Limb (tissue), 2 donors: ENCODE measurements at regions not wholly inside any gene's neighbourhood (a gene's known extent, or its start where the extent isn't known, plus 50 kb on each side); places are given as distances from the start of the nearest gene placed in this dataset.

Experiments
- DNase-seq, 2 donors: peaks; one replicate each; pipeline ENCODE4 v3.0.0-alpha.2; 2016; ENCODE audit errors: extremely low spot score in 2 of 2

DNA sequence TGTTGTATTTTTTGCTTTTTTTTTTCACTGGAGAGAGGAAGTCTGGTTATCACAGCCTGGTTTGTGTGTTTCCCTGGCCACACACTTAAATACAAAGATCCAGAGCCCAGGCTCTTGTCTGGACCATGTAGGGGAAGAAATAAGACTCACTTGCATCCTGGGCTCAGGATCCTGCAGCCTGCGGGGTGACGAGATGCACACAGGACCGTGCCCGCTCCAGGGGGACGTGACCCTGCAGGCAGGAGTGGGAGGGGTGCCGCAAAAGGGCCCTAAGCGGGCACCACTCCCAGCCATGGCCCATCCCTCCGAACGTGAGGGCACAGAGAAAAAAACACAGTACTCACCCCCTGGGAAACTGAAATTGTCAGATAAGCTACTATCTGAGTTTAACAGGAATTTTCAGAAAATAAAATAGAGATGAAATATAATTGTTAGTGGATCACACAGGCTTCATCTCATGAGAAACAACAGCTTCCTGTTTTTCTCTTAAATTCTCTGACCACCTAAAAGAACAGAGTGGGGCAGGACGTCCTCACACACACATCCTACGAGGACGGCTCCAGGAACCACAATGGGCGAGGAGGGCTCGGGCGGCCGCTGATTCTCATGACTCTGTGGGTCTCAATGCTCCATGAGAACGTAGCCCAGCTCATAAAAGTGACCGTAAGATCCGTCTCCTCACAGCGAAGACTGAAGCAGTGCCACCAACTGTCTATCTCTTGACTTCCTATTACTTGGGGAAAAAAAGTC, 142.6 kb upstream of the ALKAL2 start:
- no peak for DNase-seq

DNA sequence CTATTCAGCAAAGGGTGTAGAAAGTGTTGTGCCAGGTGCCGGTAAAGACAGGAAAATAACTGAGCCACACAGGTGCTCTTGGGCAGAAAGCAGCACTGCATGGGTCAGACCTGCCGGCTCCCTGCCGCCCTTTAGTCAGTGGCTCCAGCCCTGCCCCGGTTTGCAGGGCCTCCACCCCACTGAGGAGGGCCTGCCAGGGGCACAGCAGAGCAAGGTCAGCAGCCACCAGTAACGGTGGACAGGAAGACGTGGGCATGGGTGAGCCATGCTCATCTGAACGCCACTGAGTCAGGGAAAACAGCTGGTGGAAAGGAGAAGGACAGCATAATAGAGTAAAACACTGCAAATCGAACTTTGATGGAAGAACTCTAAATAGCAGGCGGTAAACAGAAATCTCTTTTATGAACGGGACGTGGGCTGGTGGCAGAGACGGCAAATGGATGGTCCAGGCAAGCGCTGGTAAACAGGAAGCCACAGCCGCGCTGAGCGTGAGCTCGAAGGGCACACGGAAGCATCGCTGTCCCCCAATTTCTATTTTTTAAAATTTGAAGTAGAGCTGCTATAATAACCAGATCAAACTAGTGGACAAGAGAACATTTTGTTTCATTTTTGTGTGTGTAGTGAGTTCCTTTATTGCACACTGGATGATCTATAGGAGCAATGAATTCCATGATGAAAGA, 141.8 kb upstream of the ALKAL2 start:
- no peak for DNase-seq

DNA sequence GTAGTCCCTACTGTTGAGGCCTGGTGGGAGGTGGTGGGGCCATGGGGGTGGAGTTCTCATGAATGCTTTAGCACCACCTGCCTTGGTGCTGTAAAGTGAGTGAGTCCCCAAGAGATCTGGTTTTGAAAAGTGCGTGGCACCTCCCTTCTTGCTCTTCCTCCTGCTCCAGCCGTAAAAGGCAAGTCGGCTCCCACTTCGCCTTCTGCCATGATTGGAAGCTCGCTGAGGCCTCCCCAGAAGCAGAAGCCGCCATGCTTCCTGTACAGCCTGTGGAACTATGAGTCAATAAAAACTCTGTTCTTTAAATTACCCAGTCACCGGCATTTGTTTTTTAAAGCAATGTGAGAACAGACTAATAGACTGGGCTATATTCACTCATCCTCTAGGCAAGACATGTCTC, 141.3 kb upstream of the ALKAL2 start:
- no peak for DNase-seq

DNA sequence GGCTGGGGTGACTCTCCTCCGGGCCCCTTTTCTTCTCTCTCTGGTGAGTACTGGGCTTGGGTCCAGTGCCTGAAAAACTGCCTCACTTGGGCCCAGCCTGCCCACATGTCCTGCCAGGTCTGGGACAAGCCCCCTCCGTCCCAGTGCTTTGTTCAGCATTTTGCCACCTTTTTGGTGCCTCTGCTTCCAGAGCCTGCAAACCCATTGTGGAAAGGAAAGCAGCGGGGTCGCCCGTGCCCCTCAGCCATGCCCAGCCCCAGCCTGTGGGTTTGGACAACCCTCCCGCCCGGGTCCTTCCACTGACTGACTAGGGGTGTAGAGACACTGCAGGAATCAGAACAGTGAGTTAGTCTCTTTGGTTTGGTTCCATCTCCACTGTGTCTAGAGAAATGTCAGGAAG, 140.7 kb upstream of the ALKAL2 start:
- peak in 1 of 2 donors; percentile 14 for DNase-seq

DNA sequence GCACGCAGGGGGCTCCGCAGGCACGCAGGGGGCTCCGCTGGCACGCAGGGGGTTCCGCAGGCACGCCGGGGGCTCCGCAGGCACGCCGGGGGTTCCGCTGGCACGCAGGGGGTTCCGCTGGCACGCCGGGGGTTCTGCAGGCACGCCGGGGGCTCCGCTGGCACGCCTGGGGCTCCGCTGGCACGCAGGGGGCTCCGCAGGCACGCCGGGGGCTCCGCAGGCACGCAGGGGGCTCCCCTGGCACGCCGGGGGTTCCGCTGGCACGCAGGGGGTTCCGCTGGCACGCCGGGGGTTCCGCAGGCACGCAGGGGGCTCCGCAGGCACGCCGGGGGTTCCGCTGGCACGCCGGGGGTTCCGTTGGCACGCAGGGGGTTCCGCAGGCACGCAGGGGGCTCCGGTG, 138.8 kb upstream of the ALKAL2 start:
- peak in 1 of 2 donors; percentile 2 for DNase-seq

DNA sequence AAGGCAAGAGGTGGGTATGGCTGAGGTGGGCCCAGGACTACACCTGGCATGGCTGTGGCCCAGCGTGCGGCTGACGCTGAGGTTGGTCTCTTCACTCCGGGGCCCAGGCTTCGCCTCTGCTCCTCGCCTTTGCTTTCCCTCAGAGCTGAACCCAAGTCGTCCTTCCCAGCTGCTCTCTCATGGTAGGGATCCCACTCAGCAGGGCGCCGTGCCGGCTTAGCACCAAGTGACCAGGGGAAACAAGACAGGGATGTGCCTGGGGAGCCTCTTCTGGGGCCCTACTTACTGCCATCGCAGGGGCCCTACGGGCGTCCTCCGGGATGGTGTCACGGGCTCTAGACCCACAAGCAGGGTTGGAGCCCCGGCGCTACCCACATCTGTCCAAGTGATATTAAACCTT, 138.1 kb upstream of the ALKAL2 start:
- DNase-seq, result peak in 1 of 2 donors; percentile 13

DNA sequence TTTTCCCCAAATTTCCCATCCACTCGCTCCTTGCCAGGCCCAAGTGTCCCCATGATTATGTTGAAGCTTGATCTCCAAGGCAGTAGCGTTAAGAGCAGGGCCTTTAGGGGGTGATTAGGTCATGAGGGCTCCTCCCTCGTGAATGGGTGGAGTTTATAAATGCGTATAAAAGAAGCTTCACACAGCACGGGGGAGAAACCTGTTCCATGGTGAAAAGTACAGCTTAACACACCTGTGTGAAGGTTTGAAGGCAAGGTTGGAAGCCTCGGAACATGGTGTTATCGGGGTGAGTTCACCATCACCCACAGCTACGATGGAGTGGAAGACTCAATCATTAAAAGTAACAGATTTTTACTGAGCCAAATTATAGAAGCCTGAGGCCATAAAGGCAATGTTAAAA, 137.4 kb upstream of the ALKAL2 start:
- peak in 1 of 2 donors; percentile 6 for DNase-seq

DNA sequence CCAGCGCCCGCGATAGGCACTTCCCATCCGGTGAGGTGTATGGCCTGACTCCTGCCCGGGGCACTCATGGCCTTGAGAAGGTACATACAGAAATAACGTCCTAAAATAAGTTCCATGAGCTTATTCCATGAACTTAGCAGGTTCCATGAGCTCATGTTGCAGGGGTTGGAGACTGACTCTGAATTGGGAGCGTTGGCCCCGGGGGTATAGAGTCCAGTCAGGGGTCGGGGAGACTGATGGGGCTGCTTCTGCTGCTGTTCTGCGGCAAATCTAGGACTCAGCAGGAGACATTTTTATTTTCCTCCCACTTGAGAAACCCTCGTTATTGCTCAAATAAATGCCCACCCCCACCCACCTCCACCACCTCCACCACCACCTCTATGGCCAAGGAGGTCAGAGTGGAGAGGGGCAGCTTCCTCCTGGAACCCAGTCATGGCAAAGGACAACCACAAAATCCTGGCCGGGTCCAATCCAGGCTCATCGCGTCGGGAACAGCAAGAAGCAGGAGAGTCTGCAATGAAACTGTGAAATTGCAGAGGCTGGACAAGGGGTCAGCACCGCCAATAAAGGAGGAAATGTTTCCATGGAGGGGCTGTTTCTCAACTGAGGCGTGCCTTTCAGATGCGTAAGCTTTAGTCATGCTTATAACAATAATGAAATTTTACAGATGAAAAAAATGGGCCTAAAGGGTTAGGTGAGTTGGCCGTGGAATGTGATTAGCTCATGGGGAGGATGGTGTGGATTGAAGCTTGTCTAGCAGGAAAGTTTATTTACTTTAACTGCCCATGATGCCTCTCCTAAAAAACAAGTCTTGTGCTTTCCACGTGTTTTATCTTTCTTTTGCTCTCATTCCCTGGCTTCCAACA, 136.6 kb upstream of the ALKAL2 start:
- DNase-seq, result peak in 1 of 2 donors; percentile 9

DNA sequence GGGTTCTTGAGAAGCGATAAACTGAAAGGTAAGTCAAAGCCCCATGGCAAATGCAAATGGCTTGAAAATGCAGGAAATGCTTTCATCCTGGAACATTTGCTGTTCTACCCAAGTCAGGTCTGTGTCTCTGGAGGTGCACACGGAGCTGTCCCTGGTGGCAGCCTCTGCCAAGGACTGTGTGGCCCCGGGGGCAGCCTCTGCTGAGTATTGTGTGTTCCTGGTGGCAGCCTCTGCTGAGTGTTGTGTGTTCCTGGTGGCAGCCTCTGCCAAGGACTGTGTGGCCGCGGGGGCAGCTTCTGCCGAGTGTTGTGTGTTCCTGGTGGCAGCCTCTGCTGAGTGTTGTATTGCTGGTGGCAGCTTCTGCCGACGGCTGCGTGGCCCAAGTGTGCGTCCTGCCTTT, 135.6 kb upstream of the ALKAL2 start:
- peak in 1 of 2 donors; percentile 8 for DNase-seq

DNA sequence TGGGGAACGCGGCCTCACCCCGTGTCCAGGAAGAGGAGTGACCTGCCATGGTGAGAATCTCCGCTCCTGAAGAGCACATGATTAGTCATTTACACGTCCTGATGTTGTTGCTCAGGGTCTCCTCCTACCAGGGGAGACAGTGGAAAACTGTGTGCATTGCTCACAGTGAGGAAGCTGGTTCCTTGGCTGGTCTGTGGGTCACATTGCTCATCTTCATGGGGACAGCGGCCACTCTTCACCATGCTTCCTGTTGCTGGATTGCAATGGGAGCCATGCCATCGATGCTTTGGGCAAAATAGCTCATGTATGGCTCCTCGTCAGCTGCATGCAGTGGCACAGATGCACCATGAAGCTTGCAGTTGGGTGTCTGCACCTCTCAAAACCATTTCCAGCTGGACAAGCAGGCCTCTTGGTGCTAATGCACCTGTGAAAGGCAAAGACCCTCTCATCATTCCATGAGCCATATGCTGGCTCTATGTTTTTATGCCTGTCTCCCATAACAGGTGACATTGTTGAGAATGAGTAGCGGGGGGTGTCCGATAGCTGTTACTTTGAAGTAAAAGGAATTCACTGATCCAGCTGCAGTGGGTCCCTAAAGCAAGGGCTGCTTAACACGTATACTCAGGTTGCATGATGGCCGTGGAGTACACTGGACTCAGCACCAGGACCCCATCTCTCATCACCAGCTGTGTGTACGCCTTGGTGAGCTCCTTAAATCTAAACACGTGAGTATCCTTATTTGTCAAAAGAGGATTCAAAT, 135.0 kb upstream of the ALKAL2 start:
- peak in 1 of 2 donors; percentile 10 for DNase-seq

DNA sequence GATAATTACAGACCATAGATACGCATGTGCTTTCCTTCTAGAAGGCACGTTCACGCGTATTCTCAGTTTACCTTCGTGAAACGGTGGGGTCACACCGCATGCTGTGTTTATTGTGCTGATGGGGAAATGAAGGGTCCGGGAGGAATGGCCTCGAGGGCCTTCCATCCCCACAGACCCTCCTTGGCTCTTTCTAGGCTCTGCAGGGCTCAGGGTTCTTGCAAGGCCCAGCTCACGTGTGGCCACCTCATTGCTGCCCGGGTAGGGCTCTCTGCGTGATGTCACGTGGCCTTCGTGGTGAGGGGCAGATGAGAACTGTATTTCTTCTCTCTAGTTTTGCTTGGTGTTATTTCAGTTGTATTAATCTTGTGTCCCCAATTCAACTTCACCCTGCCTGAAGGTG, 133.5 kb upstream of the ALKAL2 start:
- peak in 1 of 2 donors; percentile 1 for DNase-seq

DNA sequence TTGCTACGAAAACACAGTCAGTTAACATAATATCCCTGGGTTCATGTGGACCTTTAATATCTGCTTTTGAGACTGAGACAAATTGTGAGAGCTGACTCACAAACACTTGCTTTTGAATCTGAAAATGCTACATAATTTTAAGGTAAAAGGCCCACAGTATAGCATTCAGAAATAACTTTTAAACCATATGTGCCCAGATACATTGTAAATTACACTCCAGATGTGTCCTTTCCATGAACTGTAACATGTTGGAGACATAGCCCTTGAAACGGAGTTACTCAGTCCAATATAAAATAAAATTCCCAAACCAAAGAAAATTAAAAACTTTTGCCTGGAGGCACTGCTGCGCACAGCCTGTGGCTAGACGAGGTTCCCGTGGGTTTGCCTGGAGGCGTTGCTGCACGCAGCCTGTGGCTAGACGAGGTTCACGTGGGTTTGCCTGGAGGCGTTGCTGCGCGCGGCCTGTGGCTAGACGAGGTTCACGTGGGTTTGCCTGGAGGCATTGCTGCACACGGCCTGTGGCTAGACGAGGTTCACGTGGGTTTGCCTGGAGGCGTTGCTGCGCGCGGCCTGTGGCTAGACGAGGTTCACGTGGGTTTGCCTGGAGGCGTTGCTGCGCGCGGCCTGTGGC, 131.9 kb upstream of the ALKAL2 start:
- DNase-seq, result peak; percentile 13 to 24

DNA sequence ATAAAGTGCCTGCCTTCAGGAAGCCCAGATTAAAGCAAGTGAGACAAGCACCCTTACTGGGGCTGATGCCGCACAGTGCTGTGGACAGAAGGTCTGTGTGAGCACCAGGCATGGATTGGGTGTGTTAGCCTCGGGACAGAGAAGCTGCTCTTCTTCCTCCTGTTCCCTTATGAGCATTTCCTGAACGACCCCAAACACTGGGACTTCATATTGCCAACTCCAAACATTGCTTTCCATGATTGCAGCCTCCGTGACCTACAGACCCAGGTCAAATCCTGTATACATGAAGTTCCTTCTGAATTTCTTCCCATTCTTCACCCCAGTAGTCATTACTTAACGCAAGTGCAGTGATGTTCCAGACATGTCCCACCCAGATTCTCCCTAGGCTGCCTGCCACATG, 129.8 kb upstream of the ALKAL2 start:
- DNase-seq, result peak in 1 of 2 donors; percentile 3

DNA sequence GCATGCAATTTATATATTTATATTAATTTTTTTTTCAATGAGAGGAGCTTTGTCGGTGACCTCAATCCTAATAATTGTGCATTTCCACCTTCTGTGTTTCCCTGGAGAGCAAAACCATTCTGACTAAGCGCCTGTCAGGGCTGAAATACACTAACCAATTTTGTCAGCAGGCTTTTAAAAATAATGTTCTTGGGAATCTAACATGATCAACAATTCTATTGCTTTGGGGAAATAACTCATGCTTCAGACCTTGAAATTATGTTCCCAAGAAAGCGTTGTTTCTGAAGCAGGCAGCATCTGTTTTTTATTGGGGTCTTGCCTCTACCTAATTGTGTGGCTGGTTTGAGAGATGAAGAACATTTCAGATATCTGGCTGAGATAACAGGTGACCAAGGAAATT, 129.1 kb upstream of the ALKAL2 start:
- DNase-seq, result peak in 1 of 2 donors; percentile 0

DNA sequence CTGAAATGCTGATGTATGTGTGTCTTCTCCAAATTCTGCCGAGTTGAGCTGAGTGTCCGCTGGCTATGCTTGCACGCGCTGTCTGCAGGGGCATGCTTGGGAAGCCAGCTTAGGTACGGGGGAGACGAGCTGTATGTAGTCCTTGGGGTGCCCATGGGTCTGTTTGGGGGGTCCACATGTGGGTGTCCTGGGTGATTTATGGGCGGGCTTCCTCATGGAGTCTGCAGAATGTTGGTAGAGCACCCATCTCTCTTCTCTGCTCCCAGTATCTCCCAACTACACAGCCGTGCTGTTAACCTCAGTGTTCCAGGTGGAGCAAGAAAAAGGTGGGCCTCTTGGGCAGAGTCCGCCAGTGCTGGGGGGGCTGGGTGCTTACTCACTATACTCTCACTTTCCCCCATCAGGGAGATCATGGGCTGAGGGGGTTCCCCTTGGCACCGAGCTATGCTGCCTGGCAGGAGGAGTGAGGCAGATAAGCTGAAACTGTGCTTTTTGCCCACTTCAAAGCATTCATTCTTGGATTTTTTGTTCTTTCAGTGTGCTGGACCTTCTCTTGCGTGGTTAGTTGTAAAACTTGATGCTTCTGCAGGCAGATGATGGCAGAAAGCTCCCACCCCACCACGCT, 128.2 kb upstream of the ALKAL2 start:
- DNase-seq, result peak in 1 of 2 donors; percentile 11

DNA sequence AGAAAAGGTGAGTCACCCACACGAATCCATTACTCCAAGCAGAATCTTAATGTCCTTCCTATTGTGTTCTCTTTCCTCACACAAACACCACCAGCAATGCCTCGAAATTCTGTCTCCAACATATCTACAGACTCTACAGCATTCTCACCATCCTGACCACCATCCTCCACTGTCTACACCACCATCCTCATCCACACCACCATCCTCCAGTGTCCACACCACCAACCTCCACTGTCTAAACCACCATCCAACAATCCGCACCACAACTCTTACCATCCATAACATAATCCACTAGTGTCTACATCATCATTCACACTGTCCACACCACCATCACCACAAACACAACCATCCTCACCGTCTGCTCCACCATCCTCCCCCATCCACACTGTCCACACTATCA, 121.6 kb upstream of the ALKAL2 start:
- DNase-seq, result no peak

DNA sequence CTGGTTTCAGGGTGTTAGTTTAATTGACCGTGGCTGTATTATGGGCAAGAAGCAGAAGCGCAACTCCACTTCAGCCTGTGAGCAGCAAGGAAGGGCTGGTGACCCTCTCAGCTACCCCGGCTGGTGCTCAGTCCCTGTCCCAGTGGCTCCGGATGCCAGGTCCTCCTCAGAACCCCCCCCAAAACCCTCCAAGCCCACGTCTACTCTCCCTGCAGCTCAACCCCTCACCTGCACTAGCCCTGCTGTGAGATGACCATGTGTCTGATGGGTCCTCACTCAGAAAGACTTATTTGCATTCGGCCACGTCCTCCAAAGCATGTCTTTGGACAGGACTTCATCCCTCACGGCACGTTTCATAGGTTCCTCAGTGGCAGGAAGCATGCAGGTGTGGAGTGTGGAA, 119.7 kb upstream of the ALKAL2 start:
- no peak for DNase-seq

DNA sequence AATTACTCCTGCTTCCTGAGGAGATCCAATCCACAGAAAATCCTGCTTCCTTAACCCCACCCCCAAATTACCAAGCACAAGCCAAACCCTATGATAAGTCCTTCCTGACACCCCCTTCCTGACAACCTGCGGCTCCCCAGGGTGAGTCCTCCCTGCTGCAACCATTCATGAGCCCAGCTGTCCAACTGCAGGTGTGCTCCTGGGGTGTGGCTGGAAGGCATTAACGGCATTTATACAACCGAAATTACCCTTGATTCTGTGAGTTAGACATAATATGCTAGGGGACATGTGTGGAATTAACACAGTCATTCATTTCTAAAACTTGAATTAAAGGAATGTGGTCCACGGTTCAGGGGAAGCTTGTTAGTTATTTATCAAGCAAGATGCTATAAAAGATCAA, 119.0 kb upstream of the ALKAL2 start:
- DNase-seq, result no peak

DNA sequence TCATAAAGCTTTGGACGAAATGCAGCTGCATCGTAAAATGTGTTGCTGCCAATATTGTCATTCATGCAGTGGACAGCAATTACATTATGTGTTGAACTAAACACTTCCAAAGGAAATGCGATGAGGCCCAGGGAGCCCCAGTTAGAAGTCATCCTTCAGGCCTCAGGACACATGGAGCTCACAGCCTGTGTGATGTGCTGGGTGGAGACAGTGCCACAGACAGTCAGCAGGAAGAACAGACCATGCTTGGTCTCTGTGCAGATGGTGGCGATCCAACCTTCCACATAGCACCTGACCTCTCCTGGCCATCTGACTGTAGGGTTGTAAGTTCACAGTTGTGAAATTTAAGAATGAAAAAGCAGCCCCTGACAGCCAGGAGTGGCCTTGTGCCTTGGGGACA, 118.3 kb upstream of the ALKAL2 start:
- no peak for DNase-seq

DNA sequence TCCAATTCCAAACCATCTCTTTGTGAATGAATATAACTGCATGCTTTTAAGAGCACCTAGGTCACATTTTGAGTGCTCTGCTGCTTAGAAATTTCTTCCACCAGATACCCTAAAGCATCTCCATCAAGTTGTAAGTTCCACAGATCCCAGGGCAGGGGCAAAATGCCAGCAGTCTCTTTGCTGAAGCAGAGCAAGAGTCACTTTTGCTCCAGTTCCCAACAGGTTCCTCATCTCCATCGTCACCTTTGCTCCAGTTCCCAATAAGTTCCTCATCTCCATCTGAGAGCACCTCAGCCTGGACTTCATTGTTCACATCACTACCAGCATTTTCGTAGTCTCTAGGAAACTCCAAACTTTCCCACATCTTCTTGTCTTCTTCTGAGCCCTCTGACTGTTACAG, 116.7 kb upstream of the ALKAL2 start:
- DNase-seq, result no peak
